ENCODE measurements at regions not wholly inside any gene's neighbourhood (a gene's known extent, or its start where the extent isn't known, plus 50 kb on each side); places are given as distances from the start of the nearest gene placed in this dataset.
"Not testable (repeated sequence)": the region's sequence is repeated elsewhere in the genome, so short reads cannot be mapped to it uniquely, and the experiment has no call there.

DNA sequence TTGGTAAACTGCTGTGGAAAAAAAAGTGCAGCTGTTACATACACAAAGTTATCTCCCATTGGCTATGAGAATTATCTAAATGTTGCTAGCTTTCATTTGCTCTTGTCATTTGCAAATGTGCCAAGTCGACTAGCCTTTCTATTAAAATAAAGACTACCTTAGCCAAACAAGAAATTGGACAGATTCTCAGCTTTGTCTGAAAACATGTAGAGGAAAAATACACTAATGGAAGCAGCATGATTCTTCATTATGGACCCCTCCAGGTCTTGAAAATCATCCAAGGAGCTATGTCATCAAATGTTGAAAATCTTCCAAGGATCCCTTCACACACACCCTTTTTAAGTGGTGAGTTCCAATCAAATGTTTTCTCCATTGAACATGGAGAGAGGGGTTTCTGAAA is 237.7 kb downstream of the ETV1 start:
- no peaks in the 10 kb centered on the region for H3K27me3 ChIP-seq (ENCODE audit: control insufficient read depth, insufficient read depth, low read length)
- TF ChIP-seq, protein P1, sequence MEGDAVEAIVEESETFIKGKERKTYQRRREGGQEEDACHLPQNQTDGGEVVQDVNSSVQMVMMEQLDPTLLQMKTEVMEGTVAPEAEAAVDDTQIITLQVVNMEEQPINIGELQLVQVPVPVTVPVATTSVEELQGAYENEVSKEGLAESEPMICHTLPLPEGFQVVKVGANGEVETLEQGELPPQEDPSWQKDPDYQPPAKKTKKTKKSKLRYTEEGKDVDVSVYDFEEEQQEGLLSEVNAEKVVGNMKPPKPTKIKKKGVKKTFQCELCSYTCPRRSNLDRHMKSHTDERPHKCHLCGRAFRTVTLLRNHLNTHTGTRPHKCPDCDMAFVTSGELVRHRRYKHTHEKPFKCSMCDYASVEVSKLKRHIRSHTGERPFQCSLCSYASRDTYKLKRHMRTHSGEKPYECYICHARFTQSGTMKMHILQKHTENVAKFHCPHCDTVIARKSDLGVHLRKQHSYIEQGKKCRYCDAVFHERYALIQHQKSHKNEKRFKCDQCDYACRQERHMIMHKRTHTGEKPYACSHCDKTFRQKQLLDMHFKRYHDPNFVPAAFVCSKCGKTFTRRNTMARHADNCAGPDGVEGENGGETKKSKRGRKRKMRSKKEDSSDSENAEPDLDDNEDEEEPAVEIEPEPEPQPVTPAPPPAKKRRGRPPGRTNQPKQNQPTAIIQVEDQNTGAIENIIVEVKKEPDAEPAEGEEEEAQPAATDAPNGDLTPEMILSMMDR (IDR thresholded peaks at IDR 0.05; ENCODE audit: borderline replicate concordance, extremely low read depth, insufficient read depth), result no peak
- no peaks in the 10 kb centered on the region for H3K9me3 ChIP-seq (ENCODE audit: control insufficient read depth in 2 of 3, insufficient read depth in 1 of 3, low read length in 3 of 3)
- no peak for FAIRE-seq
- H3K36me3 ChIP-seq (ENCODE audit: control insufficient read depth in 2 of 3, insufficient read depth in 3 of 3, low read length in 3 of 3), result no peaks in the 10 kb centered on the region
- intact Hi-C loops (cut with DNase I), result no loop called here
- H3K9ac ChIP-seq (ENCODE audit: low read length in 3 of 3), result no peak overlapping the region
- no peak overlapping the region for H3K27ac ChIP-seq (ENCODE audit: low read depth in 2 of 2, low read length in 2 of 2)
- no peaks in the 10 kb centered on the region for H3K4me1 ChIP-seq (ENCODE audit: control insufficient read depth in 2 of 3, insufficient read depth in 2 of 3, low read depth in 1 of 3, low read length in 3 of 3)
- H3K4me3 ChIP-seq (ENCODE audit: low read length in 3 of 3), result no peak overlapping the region
- DNase-seq, result no peak

- Histone ChIP-seq H3K27ac (ENCODE audit: low read depth in 2 of 2, low read length in 2 of 2) (no peak overlapping the region), H3K9me3 (ENCODE audit: control insufficient read depth in 2 of 3, insufficient read depth in 1 of 3, low read length in 3 of 3) (no peaks in the 10 kb centered on the region), H3K27me3 (ENCODE audit: control insufficient read depth, insufficient read depth, low read length) (no peaks in the 10 kb centered on the region), H3K4me3 (ENCODE audit: low read length in 3 of 3) (no peak overlapping the region), H3K36me3 (ENCODE audit: control insufficient read depth in 2 of 3, insufficient read depth in 3 of 3, low read length in 3 of 3) (no peaks in the 10 kb centered on the region), H3K9ac (ENCODE audit: low read length in 3 of 3) (no peak overlapping the region), H3K4me1 (ENCODE audit: control insufficient read depth in 2 of 3, insufficient read depth in 2 of 3, low read depth in 1 of 3, low read length in 3 of 3) (no peaks in the 10 kb centered on the region)
- no peak for FAIRE-seq
- DNase-seq, result peak in 2 of 5 donors; percentile 9 to 26
- intact Hi-C loops (cut with DNase I), result no loop called here
- TF ChIP-seq, protein P1 (IDR thresholded peaks at IDR 0.05; ENCODE audit: borderline replicate concordance, extremely low read depth, insufficient read depth), result no peak
Observed at GRCh38 chr7:13757841-13758240, 231.6 kb downstream of the ETV1 start.

DNA sequence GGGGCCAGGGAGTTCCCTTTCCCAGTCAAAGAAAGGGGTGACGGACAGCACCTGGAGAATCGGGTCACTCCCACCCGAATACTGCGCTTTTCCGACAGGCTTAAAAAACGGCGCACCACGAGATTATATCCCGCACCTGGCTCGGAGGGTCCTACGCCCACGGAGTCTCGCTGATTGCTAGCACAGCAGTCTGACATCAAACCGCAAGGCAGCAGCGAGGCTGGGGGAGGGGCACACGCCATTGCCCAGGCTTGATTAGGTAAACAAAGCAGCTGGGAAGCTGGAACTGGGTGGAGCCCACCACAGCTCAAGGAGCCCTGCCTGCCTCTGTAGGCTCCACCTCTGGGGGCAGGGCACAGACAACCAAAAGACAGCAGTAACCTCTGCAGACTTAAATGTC is 223.6 kb downstream of the ETV1 start:
- H3K36me3 ChIP-seq (ENCODE audit: control insufficient read depth in 2 of 3, insufficient read depth in 3 of 3, low read length in 3 of 3); H3K9ac ChIP-seq (ENCODE audit: low read length in 3 of 3); H3K27me3 ChIP-seq (ENCODE audit: control insufficient read depth, insufficient read depth, low read length); H3K4me3 ChIP-seq (ENCODE audit: low read length in 3 of 3); FAIRE-seq; intact Hi-C loops (cut with DNase I); H3K4me1 ChIP-seq (ENCODE audit: control insufficient read depth in 2 of 3, insufficient read depth in 2 of 3, low read depth in 1 of 3, low read length in 3 of 3); H3K9me3 ChIP-seq (ENCODE audit: control insufficient read depth in 2 of 3, insufficient read depth in 1 of 3, low read length in 3 of 3); DNase-seq; H3K27ac ChIP-seq (ENCODE audit: low read depth in 2 of 2, low read length in 2 of 2): not testable (repeated sequence)

GRCh38 chr7:13770305-13770704 is 219.2 kb downstream of the ETV1 start:
- Histone ChIP-seq H3K27ac (ENCODE audit: low read depth in 2 of 2, low read length in 2 of 2) (no peak overlapping the region), H3K27me3 (ENCODE audit: control insufficient read depth, insufficient read depth, low read length) (no peaks in the 10 kb centered on the region), H3K4me1 (ENCODE audit: control insufficient read depth in 2 of 3, insufficient read depth in 2 of 3, low read depth in 1 of 3, low read length in 3 of 3) (no peaks in the 10 kb centered on the region), H3K4me3 (ENCODE audit: low read length in 3 of 3) (no peak overlapping the region), H3K36me3 (ENCODE audit: control insufficient read depth in 2 of 3, insufficient read depth in 3 of 3, low read length in 3 of 3) (no peaks in the 10 kb centered on the region), H3K9ac (ENCODE audit: low read length in 3 of 3) (no peak overlapping the region), H3K9me3 (ENCODE audit: control insufficient read depth in 2 of 3, insufficient read depth in 1 of 3, low read length in 3 of 3) (no peaks in the 10 kb centered on the region)
- intact Hi-C loops (cut with DNase I), result no loop called here
- TF ChIP-seq, protein P1 (IDR thresholded peaks at IDR 0.05; ENCODE audit: borderline replicate concordance, extremely low read depth, insufficient read depth), result no peak
- DNase-seq (no peak), FAIRE-seq (no peak)
